HEK293T (cell line): ENCODE measurements at regions not wholly inside any gene's neighbourhood (a gene's known extent, or its start where the extent isn't known, plus 50 kb on each side); places are given as distances from the start of the nearest gene placed in this dataset.

Experiments
- ARNT ChIP-seq: fragments of 450-650 bp; IDR thresholded peaks from 2 replicates; pipeline ENCODE4 v1.6.1; 2017; ENCODE audit warnings: mild to moderate bottlenecking
- BHLHE40 ChIP-seq: fragments of 450-650 bp; IDR thresholded peaks from 2 replicates; pipeline ENCODE4 v1.6.1; 2016; ENCODE audit warnings: mild to moderate bottlenecking, moderate library complexity, borderline replicate concordance
- CTBP1 ChIP-seq: fragments of 450-650 bp; IDR thresholded peaks from 2 replicates; pipeline ENCODE4 v1.6.1; 2016; ENCODE audit warnings: borderline replicate concordance
- ELF4 ChIP-seq: fragments of 450-650 bp; IDR thresholded peaks from 2 replicates; pipeline ENCODE4 v1.6.1; 2017; ENCODE audit warnings: antibody characterized with exemption
- FOXK2 ChIP-seq: fragments of 450-650 bp; IDR thresholded peaks from 2 replicates; pipeline ENCODE4 v1.6.1; 2016; ENCODE audit warnings: mild to moderate bottlenecking
- FOXM1 ChIP-seq: fragments of 450-650 bp; IDR thresholded peaks from 2 replicates; pipeline ENCODE4 v1.6.1; 2017; ENCODE audit warnings: mild to moderate bottlenecking, borderline replicate concordance
- HDGF ChIP-seq: fragments of 450-650 bp; IDR thresholded peaks from 2 replicates; pipeline ENCODE4 v1.6.1; 2017; ENCODE audit warnings: antibody characterized with exemption, borderline replicate concordance
- L3MBTL2 ChIP-seq: fragments of 450-650 bp; conservative IDR thresholded peaks from 2 replicates; pipeline ENCODE4 v1.6.1; 2016; ENCODE audit warnings: mild to moderate bottlenecking
- LEF1 ChIP-seq: fragments of 450-650 bp; IDR thresholded peaks from 2 replicates; pipeline ENCODE4 v1.6.1; 2017; ENCODE audit warnings: mild to moderate bottlenecking, borderline replicate concordance
- NFRKB ChIP-seq: fragments of 450-650 bp; IDR thresholded peaks from 2 replicates; pipeline ENCODE4 v1.6.1; 2016; ENCODE audit warnings: mild to moderate bottlenecking, moderate library complexity
- SP1 ChIP-seq: fragments of 450-650 bp; IDR thresholded peaks from 2 replicates; pipeline ENCODE4 v1.6.1; 2017
- SUZ12 ChIP-seq: fragments of 450-650 bp; IDR thresholded peaks from 2 replicates; pipeline ENCODE4 v1.6.1; 2016; ENCODE audit warnings: mild to moderate bottlenecking

DNA sequence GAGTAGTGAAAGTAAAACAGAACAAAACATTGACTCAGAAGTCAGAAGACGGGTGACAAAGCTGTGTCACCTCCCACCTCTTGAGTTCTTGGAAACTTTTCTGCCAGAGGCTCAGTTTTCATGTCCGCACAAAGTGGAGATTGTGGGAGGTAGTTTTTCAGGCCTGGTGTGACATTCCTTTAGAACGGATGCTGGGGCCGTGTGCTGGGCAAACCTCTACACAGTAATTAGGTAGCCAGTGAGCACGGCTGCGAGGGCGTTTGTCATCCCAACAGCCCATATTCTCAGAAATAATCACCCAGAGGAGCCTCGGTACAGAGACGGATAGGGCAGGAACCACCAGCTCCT lies 1054.4 kb downstream of the TBC1D22A start:
- no peak for TF ChIP-seq FOXM1
- no peak for TF ChIP-seq LEF1
- TF ChIP-seq SP1, result no peak
- TF ChIP-seq SUZ12, result no peak
- TF ChIP-seq NFRKB, result no peak
- no peak for TF ChIP-seq L3MBTL2
- no peak for TF ChIP-seq ELF4
- no peak for TF ChIP-seq FOXK2
- no peak for TF ChIP-seq ARNT
- TF ChIP-seq BHLHE40, result no peak
- no peak for TF ChIP-seq HDGF
- TF ChIP-seq CTBP1, result no peak
